IMR-90 (cell line): ENCODE measurements at regions not wholly inside any gene's neighbourhood (a gene's known extent, or its start where the extent isn't known, plus 50 kb on each side); places are given as distances from the start of the nearest gene placed in this dataset.

ENCODE experiments used
- ATAC-seq: fragments of 200-7000 bp; cut with Tn5 transposase; 2 replicates; pipeline ENCODE4 v1.9.1; 2020; ENCODE audit warnings: low read depth, mild to moderate bottlenecking, moderate library complexity
- BruUV-seq: library from RNA; stranded (reverse); fragments of 400-500 nt; replicated peaks from 2 replicates; lab custom pipeline; 2021; lab: Mats Ljungman, UMichigan
- CTCF ChIA-PET: fragments of 300-600 bp; formaldehyde crosslinking; extraction: SDS; loops from one replicate; lab custom pipeline; 2021; ENCODE audit warnings: antibody characterized with exemption; lab: Yijun Ruan, JAX
- POLR2A ChIA-PET: fragments of 300-600 bp; sonication (Branson Sonifier 250); formaldehyde crosslinking; loops from one replicate; lab custom pipeline; 2022; ENCODE audit warnings: antibody characterized with exemption; ENCODE audit not compliant: unreplicated experiment; lab: Charles Lee
- DNase-seq: peaks from one replicate; pipeline ENCODE4 v3.0.0; 2013
- H2AFZ ChIP-seq: replicated peaks from 2 replicates; pipeline ENCODE3; 2013; ENCODE audit warnings: low read length, mild to moderate bottlenecking; ENCODE audit not compliant: poor library complexity
- H2AK5ac ChIP-seq: 2 replicates; pipeline ENCODE4 v1.6.1; 2013; ENCODE audit warnings: low read depth, low read length, inconsistent platforms
- H2AK9ac ChIP-seq: replicated peaks from 2 replicates; pipeline ENCODE3; 2013; ENCODE audit warnings: mild to moderate bottlenecking, low read depth, low read length, moderate library complexity; ENCODE audit not compliant: poor library complexity
- H2BK120ac ChIP-seq: 2 replicates; pipeline ENCODE4 v1.6.1; 2013; ENCODE audit warnings: low read depth, low read length, inconsistent platforms
- H2BK15ac ChIP-seq: 3 replicates; pipeline ENCODE4 v1.6.1; 2013; ENCODE audit warnings: low read depth, low read length, inconsistent platforms
- H2BK20ac ChIP-seq: 2 replicates; pipeline ENCODE4 v1.6.1; 2013; ENCODE audit warnings: low read depth, mild to moderate bottlenecking, inconsistent platforms, low read length, moderate library complexity
- H2BK5ac ChIP-seq: 2 replicates; pipeline ENCODE4 v1.6.1; 2013; ENCODE audit warnings: mild to moderate bottlenecking, low read depth, low read length, inconsistent platforms; ENCODE audit not compliant: poor library complexity, severe bottlenecking
- H3K14ac ChIP-seq: replicated peaks from 2 replicates; pipeline ENCODE4 v1.6.1; 2013; ENCODE audit warnings: low read depth, low read length, inconsistent platforms
- H3K18ac ChIP-seq: 2 replicates; pipeline ENCODE4 v1.6.1; 2013; ENCODE audit warnings: low read depth, low read length, control low read depth
- H3K23ac ChIP-seq: 2 replicates; pipeline ENCODE4 v1.6.1; 2013; ENCODE audit warnings: low read depth, low read length, inconsistent platforms
- H3K27ac ChIP-seq: 2 replicates; pipeline ENCODE4 v1.5.1; 2013; ENCODE audit warnings: mild to moderate bottlenecking, control low read depth, low read length; ENCODE audit not compliant: insufficient read depth
- H3K27me3 ChIP-seq: 2 replicates; pipeline ENCODE4 v1.6.1; 2013; ENCODE audit warnings: low read length; ENCODE audit not compliant: control insufficient read depth, insufficient read depth
- H3K36me3 ChIP-seq: 2 replicates; pipeline ENCODE4 v1.6.1; 2013; ENCODE audit warnings: low read length, mixed read lengths; ENCODE audit not compliant: control insufficient read depth, insufficient read depth
- H3K4ac ChIP-seq: 2 replicates; pipeline ENCODE4 v1.6.1; 2013; ENCODE audit warnings: low read depth, low read length, inconsistent platforms
- H3K4me1 ChIP-seq: 2 replicates; pipeline ENCODE4 v1.6.1; 2013; ENCODE audit warnings: low read length, mixed read lengths; ENCODE audit not compliant: control insufficient read depth, insufficient read depth
- H3K4me2 ChIP-seq: 2 replicates; pipeline ENCODE4 v1.6.1; 2013; ENCODE audit warnings: low read depth, mild to moderate bottlenecking, control low read depth, low read length, moderate library complexity
- H3K4me3 ChIP-seq: 2 replicates; pipeline ENCODE4 v1.5.1; 2013; ENCODE audit warnings: low read depth, mild to moderate bottlenecking, control low read depth, low read length, moderate library complexity; ENCODE audit not compliant: insufficient read depth
- H3K56ac ChIP-seq: 2 replicates; pipeline ENCODE4 v1.6.1; 2013; ENCODE audit warnings: low read length, inconsistent platforms; ENCODE audit not compliant: insufficient read depth; ENCODE audit errors: extremely low read depth
- H3K79me1 ChIP-seq, 2 experiments: 2 replicates each; pipeline ENCODE4 v1.6.1; 2013; ENCODE audit warnings: low read length in 2 of 2, inconsistent platforms in 1 of 2, low read depth in 1 of 2
- H3K9ac ChIP-seq: 2 replicates; pipeline ENCODE4 v1.6.1; 2013; ENCODE audit warnings: low read depth, low read length, control low read depth
- H3K9me1 ChIP-seq: 2 replicates; pipeline ENCODE4 v1.6.1; 2013; ENCODE audit warnings: low read length, inconsistent platforms; ENCODE audit not compliant: insufficient read depth
- H3K9me3 ChIP-seq: 2 replicates; pipeline ENCODE4 v1.6.1; 2013; ENCODE audit warnings: low read length; ENCODE audit not compliant: control insufficient read depth, insufficient read depth
- H4K20me1 ChIP-seq: 2 replicates; pipeline ENCODE4 v1.6.1; 2013; ENCODE audit warnings: low read length, inconsistent platforms; ENCODE audit not compliant: insufficient read depth
- H4K5ac ChIP-seq: 2 replicates; pipeline ENCODE4 v1.6.1; 2013; ENCODE audit warnings: mild to moderate bottlenecking, low read depth, low read length, control low read depth
- H4K8ac ChIP-seq, 2 experiments: 2 replicates each; pipeline ENCODE4 v1.6.1; 2013; ENCODE audit warnings: low read depth in 2 of 2, low read length in 2 of 2, control low read depth in 1 of 2, inconsistent platforms in 1 of 2
- H4K91ac ChIP-seq: 2 replicates; pipeline ENCODE4 v1.6.1; 2013; ENCODE audit warnings: low read depth, low read length, inconsistent platforms; ENCODE audit not compliant: insufficient read depth
- BHLHE40 ChIP-seq: fragments of 150-350 bp; IDR thresholded peaks from 2 replicates; pipeline ENCODE4 v1.6.1; 2016; ENCODE audit warnings: mild to moderate bottlenecking, low read depth, low read length
- CEBPB ChIP-seq: IDR thresholded peaks from 2 replicates; pipeline ENCODE4 v1.6.1; 2012; ENCODE audit warnings: low read depth, low read length, improper control_type of control experiment
- CHD1 ChIP-seq: IDR thresholded peaks from 2 replicates; pipeline ENCODE4 v1.6.1; 2012; ENCODE audit warnings: low read depth, low read length, improper control_type of control experiment
- CTCF ChIP-seq: conservative IDR thresholded peaks from 2 replicates; pipeline ENCODE4 v1.5.1; 2012; ENCODE audit warnings: mild to moderate bottlenecking, low read depth, low read length, improper control_type of control experiment
- ELK1 ChIP-seq: fragments of 150-350 bp; IDR thresholded peaks from 2 replicates; pipeline ENCODE4 v1.6.1; 2016; ENCODE audit warnings: low read depth, mild to moderate bottlenecking, low read length, moderate library complexity, borderline replicate concordance
- FOS ChIP-seq: fragments of 150-350 bp; IDR thresholded peaks from 2 replicates; pipeline ENCODE4 v1.6.1; 2016; ENCODE audit warnings: low read depth, low read length
- MAFK ChIP-seq: IDR thresholded peaks from 2 replicates; pipeline ENCODE4 v1.6.1; 2012; ENCODE audit warnings: low read depth, low read length, improper control_type of control experiment
- MAZ ChIP-seq: IDR thresholded peaks from 2 replicates; pipeline ENCODE4 v1.6.1; 2012; ENCODE audit warnings: low read depth, mild to moderate bottlenecking, low read length, improper control_type of control experiment, moderate library complexity, borderline replicate concordance
- MXI1 ChIP-seq: IDR thresholded peaks from 2 replicates; pipeline ENCODE4 v1.6.1; 2012; ENCODE audit warnings: low read depth, mild to moderate bottlenecking, low read length, moderate library complexity, borderline replicate concordance
- NFE2L2 ChIP-seq: fragments of 150-350 bp; IDR thresholded peaks from 2 replicates; pipeline ENCODE4 v1.6.1; 2016; ENCODE audit warnings: low read depth, mild to moderate bottlenecking, low read length
- RAD21 ChIP-seq: IDR thresholded peaks from 2 replicates; pipeline ENCODE4 v1.6.1; 2012; ENCODE audit warnings: low read length, improper control_type of control experiment
- RCOR1 ChIP-seq: IDR thresholded peaks from 2 replicates; pipeline ENCODE4 v1.6.1; 2012; ENCODE audit warnings: mild to moderate bottlenecking, low read length, improper control_type of control experiment; ENCODE audit not compliant: insufficient replicate concordance
- RFX5 ChIP-seq: IDR thresholded peaks from 2 replicates; pipeline ENCODE4 v1.8.0; 2012; ENCODE audit warnings: low read depth, mild to moderate bottlenecking, low read length, moderate library complexity
- SMC3 ChIP-seq: fragments of 150-350 bp; IDR thresholded peaks from 2 replicates; pipeline ENCODE4 v1.6.1; 2016; ENCODE audit warnings: low read depth, mild to moderate bottlenecking, antibody characterized with exemption, low read length, moderate library complexity
- USF2 ChIP-seq: fragments of 150-350 bp; IDR thresholded peaks from 2 replicates; pipeline ENCODE4 v1.6.1; 2017; ENCODE audit warnings: mild to moderate bottlenecking, antibody characterized with exemption, low read length, low read depth
- WGBS, 2 experiments: methylation state at CpG; one replicate each; pipeline versions ENCODE4 v1.1.5 to v1.1.7; 2013; ENCODE audit warnings: missing lambda C conversion rate in 2 of 2; ENCODE audit not compliant: insufficient read length in 1 of 2; ENCODE audit errors: extremely low coverage in 2 of 2; 5-methylcytosine and 5-hydroxymethylcytosine counted together
- dilution Hi-C: fragments of 300-500 bp; cut with HindIII; formaldehyde crosslinking; loops from one replicate; pipeline ENCODE4 v1.14.3; 2018; ENCODE audit warnings: low sequenced_read_pairs; ENCODE audit not compliant: unreplicated experiment
- in situ Hi-C: fragments of 300-500 bp; cut with MboI; formaldehyde crosslinking; loops from 3 replicates; pipeline ENCODE4 v1.14.3; 2019; ENCODE audit warnings: low sequenced_read_pairs, inconsistent platforms, mixed read lengths
- intact Hi-C: fragments of 100-400 bp; cut with micrococcal nuclease; formaldehyde crosslinking; loops from 2 replicates; pipeline ENCODE4 v1.10.0; 2022

GRCh38 chr21:35811191-35811806, 249.0 kb downstream of the SETD4 start:
- Histone ChIP-seq H2BK5ac (no peak overlapping the region), H2BK15ac (no peak overlapping the region), H3K18ac (no peak overlapping the region), H3K27me3 (no peaks in the 10 kb centered on the region; the same call in none of the 2 replicates), H3K36me3 (no peaks in the 10 kb centered on the region), H3K9ac (no peak overlapping the region), H3K14ac (no peak overlapping the region), H3K27ac (no peak overlapping the region), H2BK120ac (no peak overlapping the region), H3K4me3 (no peak overlapping the region), H3K4me2 (no peak overlapping the region), H3K23ac (no peak overlapping the region), H2AFZ (no peak overlapping the region), H3K4me1 (no peaks in the 10 kb centered on the region), H3K9me1 (no peaks in the 10 kb centered on the region), H4K8ac (no peak overlapping the region), H2BK20ac (no peak overlapping the region), H3K56ac (no peak overlapping the region), H4K91ac (no peak overlapping the region), H3K4ac (no peak overlapping the region), H4K20me1 (no peaks in the 10 kb centered on the region), H3K9me3 (no peaks in the 10 kb centered on the region), H2AK9ac (no peak overlapping the region), H3K79me1 (no peaks in the 10 kb centered on the region), H4K5ac (no peak overlapping the region), H2AK5ac (no peak overlapping the region)
- CTCF ChIA-PET = interaction anchor here (0.7 kb wide), 1 partner anchor 29 kb away, joined by 3 read pairs; no protein-coding TSS in a partner anchor
- DNase-seq = no peak
- ATAC-seq = no peak
- POLR2A ChIA-PET = no interaction called here
- intact Hi-C loops (no loop called here), dilution Hi-C loops (no loop called here), in situ Hi-C loops (no loop called here)
- WGBS, 2 experiments = 76% methylated on average over 4 of the region's 10 CpGs; no CpG with 5 or more reads in 1 of the 2 experiments
- BruUV-seq = no TSS peak
- TF ChIP-seq RFX5 (no peak), NFE2L2 (no peak), CTCF (no peak), CEBPB (no peak), SMC3 (no peak), MAFK (no peak), FOS (no peak), RCOR1 (no peak), MXI1 (no peak), USF2 (no peak), ELK1 (no peak), RAD21 (no peak), BHLHE40 (no peak), CHD1 (no peak), MAZ (no peak)
